ENCODE measurements at regions not wholly inside any gene's neighbourhood (a gene's known extent, or its start where the extent isn't known, plus 50 kb on each side); places are given as distances from the start of the nearest gene placed in this dataset.

DNA sequence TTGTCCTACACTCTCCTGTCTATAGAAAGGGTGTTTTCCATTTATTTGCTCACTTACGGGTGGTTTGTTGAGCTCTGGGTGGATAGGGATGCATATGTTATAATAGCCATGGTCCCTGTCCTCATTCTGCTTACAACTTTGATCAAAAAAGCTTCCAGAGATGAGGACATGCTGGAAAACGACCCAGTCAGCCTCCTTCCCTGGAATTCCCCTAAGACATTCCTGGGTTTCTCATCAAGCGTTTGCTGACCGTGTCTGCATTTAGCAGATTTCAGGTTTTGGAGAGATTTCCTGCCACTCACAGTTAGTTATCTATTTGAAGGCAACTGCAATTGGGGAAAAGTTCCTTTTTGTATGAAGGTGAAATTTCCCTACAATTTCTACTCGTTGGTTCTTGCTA lies 152.8 kb upstream of the AFDN start:
- ATAC-seq (no peak), DNase-seq (ENCODE audit: low spot score) (no peak), FAIRE-seq (no peak)
- POLR2A ChIA-PET, result interaction anchor here (1.2 kb wide), 1 partner anchor 9 kb away, joined by 5 read pairs; no protein-coding TSS in a partner anchor
- H3K79me2 ChIP-seq (ENCODE audit: insufficient read depth, low read length), result peaks cover 5% of the 10 kb centered on the region
- no TSS peak for BruUV-seq (replicated peaks)
- H3K4me3 ChIP-seq (replicated peaks in 1 of 3; ENCODE audit: insufficient read depth in 1 of 3, low read depth in 2 of 3, low read length in 3 of 3), result no peak overlapping the region
- no peak overlapping the region for H3K4me2 ChIP-seq (ENCODE audit: low read depth, low read length)
- in situ Hi-C loops (cut with HindIII; ENCODE audit: extremely low pct_ligation_motif_present, low pct_unique_long_range_greater_than_20kb), result no loop called here
- 0 out of 2 replicates have a peak, but pooled peaks have one; percentile 2 for TF ChIP-seq SPEN (CRISPR knock-in tag; IDR thresholded peaks at IDR 0.05; ENCODE audit: low read depth)
- TF ChIP-seq, protein P1, sequence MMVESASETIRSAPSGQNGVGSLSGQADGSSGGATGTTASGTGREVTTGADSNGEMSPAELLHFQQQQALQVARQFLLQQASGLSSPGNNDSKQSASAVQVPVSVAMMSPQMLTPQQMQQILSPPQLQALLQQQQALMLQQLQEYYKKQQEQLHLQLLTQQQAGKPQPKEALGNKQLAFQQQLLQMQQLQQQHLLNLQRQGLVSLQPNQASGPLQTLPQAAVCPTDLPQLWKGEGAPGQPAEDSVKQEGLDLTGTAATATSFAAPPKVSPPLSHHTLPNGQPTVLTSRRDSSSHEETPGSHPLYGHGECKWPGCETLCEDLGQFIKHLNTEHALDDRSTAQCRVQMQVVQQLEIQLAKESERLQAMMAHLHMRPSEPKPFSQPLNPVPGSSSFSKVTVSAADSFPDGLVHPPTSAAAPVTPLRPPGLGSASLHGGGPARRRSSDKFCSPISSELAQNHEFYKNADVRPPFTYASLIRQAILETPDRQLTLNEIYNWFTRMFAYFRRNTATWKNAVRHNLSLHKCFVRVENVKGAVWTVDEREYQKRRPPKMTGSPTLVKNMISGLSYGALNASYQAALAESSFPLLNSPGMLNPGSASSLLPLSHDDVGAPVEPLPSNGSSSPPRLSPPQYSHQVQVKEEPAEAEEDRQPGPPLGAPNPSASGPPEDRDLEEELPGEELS (CRISPR knock-in tag; IDR thresholded peaks at IDR 0.05), result 0 out of 2 replicates have a peak, but pooled peaks have one; percentile 1
- TF ChIP-seq, protein P2, sequence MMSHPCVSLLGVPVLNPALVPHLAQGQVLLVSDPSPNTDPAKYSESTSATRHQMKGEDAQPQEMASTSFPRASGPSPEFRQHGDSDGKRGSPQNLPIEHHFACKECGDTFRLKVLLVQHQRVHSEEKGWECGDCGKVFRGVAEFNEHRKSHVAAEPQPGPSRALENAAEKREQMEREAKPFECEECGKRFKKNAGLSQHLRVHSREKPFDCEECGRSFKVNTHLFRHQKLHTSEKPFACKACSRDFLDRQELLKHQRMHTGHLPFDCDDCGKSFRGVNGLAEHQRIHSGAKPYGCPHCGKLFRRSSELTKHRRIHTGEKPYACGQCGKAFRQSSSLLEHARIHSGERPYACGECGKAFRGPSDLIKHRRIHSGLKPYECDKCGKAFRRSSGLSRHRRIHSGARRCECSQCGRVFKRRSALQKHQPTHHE (CRISPR knock-in tag; IDR thresholded peaks at IDR 0.05; ENCODE audit: borderline replicate concordance), result no peak
- no peak overlapping the region for H2AFZ ChIP-seq (ENCODE audit: low read length)
- intact Hi-C loops (cut with micrococcal nuclease; ENCODE audit: unreplicated experiment), result no loop called here
- H3K27me3 ChIP-seq (ENCODE audit: control insufficient read depth in 1 of 2, insufficient read depth in 2 of 2, low read length in 2 of 2), result no peaks in the 10 kb centered on the region
- no peak overlapping the region for H3K9ac ChIP-seq (ENCODE audit: insufficient read depth, low read depth, low read length)
- peaks cover 98% of the 10 kb centered on the region for H3K4me1 ChIP-seq (ENCODE audit: insufficient read depth, low read length)
- 88% methylated on average over 5 of the region's 5 CpGs for WGBS (ENCODE audit: low lambda C conversion rate)
- H3K9me3 ChIP-seq (ENCODE audit: low read length), result no peaks in the 10 kb centered on the region
- CTCF ChIA-PET (ENCODE audit: low intra/inter-chr PET ratio, low total read pairs), result no interaction called here
- H3K27ac ChIP-seq (ENCODE audit: extremely low read length, insufficient read depth, low read length), result peak overlapping the region; percentile 96
- H4K20me1 ChIP-seq (ENCODE audit: insufficient read depth, low read length), result no peaks in the 10 kb centered on the region
- H3K36me3 ChIP-seq (replicated peaks in 1 of 2; ENCODE audit: control insufficient read depth in 1 of 2, insufficient read depth in 2 of 2, low read length in 2 of 2), result no peaks in the 10 kb centered on the region

DNA sequence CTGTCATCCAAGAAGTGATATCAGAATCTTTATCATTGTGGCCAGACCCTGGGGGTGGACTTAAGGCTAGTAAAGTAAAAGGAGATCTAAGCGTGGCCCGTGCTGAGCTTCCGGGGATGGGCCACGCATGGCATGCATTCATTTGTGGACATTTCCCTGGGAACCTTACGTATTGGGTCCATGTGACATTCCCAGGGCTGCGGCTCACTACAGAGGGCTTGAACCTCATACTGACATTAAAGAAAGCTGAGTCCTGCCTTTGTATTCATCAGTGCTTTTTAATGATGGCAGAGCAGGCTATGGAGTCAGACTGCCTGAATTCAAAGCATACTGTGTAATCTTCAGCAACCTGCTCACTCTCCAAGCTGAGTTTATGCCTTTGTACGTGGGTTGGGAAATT lies 152.2 kb upstream of the AFDN start:
- in situ Hi-C loops (cut with HindIII; ENCODE audit: extremely low pct_ligation_motif_present, low pct_unique_long_range_greater_than_20kb) (no loop called here), intact Hi-C loops (cut with micrococcal nuclease; ENCODE audit: unreplicated experiment) (no loop called here)
- H3K27me3 ChIP-seq (ENCODE audit: control insufficient read depth in 1 of 2, insufficient read depth in 2 of 2, low read length in 2 of 2), result no peaks in the 10 kb centered on the region
- BruUV-seq (replicated peaks), result no TSS peak
- H4K20me1 ChIP-seq (ENCODE audit: insufficient read depth, low read length), result no peaks in the 10 kb centered on the region
- no peak overlapping the region for H3K9ac ChIP-seq (ENCODE audit: insufficient read depth, low read depth, low read length)
- DNase-seq (ENCODE audit: low spot score), result no peak
- H3K36me3 ChIP-seq (replicated peaks in 1 of 2; ENCODE audit: control insufficient read depth in 1 of 2, insufficient read depth in 2 of 2, low read length in 2 of 2), result no peaks in the 10 kb centered on the region
- H3K4me1 ChIP-seq (ENCODE audit: insufficient read depth, low read length), result peaks cover 98% of the 10 kb centered on the region
- CTCF ChIA-PET (ENCODE audit: low intra/inter-chr PET ratio, low total read pairs), result no interaction called here
- peaks cover 5% of the 10 kb centered on the region for H3K79me2 ChIP-seq (ENCODE audit: insufficient read depth, low read length)
- ATAC-seq, result no peak
- no peak overlapping the region for H2AFZ ChIP-seq (ENCODE audit: low read length)
- TF ChIP-seq KLF6 (CRISPR knock-in tag; IDR thresholded peaks at IDR 0.05) (0 out of 2 replicates have a peak, but pooled peaks have one; percentile 12), CHD4 (IDR thresholded peaks at IDR 0.05; ENCODE audit: borderline replicate concordance, low read length) (no peak)
- H3K9me3 ChIP-seq (ENCODE audit: low read length), result no peaks in the 10 kb centered on the region
- H3K4me2 ChIP-seq (ENCODE audit: low read depth, low read length), result no peak overlapping the region
- POLR2A ChIA-PET, result interaction anchor here (1.2 kb wide), 1 partner anchor 9 kb away, joined by 5 read pairs; no protein-coding TSS in a partner anchor
- no peak for FAIRE-seq
- H3K4me3 ChIP-seq (replicated peaks in 1 of 3; ENCODE audit: insufficient read depth in 1 of 3, low read depth in 2 of 3, low read length in 3 of 3), result no peak overlapping the region
- WGBS (ENCODE audit: low lambda C conversion rate), result 95% methylated on average over 7 of the region's 7 CpGs
- peak overlapping the region; percentile 96 for H3K27ac ChIP-seq (ENCODE audit: extremely low read length, insufficient read depth, low read length)
